ENCODE measurements at regions not wholly inside any gene's neighbourhood (a gene's known extent, or its start where the extent isn't known, plus 50 kb on each side); places are given as distances from the start of the nearest gene placed in this dataset.

- Histone ChIP-seq H3K4me3 (no peak overlapping the region), H3K4me1 (peaks cover 14 to 46% (median 26%) of the 10 kb centered on the region in 10 experiments), H3K4me2 (peak overlapping the region; percentile 17 to 85 (median 60); a peak in 21 of 22 replicates), H3K36me3 (no peaks in the 10 kb centered on the region), H4K20me1 (no peaks in the 10 kb centered on the region), H3K9me3 (replicated peaks in 1 of 11) (peaks cover 0 to 6% (median 0%) of the 10 kb centered on the region in 11 experiments; a peak in 1 of 22 replicates), H3K27me3 (no peaks in the 10 kb centered on the region), H3K27ac (peak overlapping the region in 8 of 11 experiments; percentile 16 to 74 (median 62); a peak in 15 of 22 replicates), H3K9ac (peak overlapping the region in 2 of 11 experiments; percentile 44 to 46; a peak in 4 of 22 replicates)
- peak in 8 of 11 experiments; percentile 37 to 84 (median 72); a peak in 10 of 22 replicates for TF ChIP-seq Cebpa-rat (IDR thresholded peaks at IDR 0.05)
Measured at GRCh38 chr4:156193800-156194199, 240.1 kb upstream of the CTSO start.

- peak overlapping the region in 2 of 11 experiments; percentile 20 to 44; a peak in 3 of 22 replicates for H3K9ac ChIP-seq
- peak overlapping the region in 9 of 11 experiments; percentile 46 to 85 (median 70); a peak in 16 of 22 replicates for H3K4me2 ChIP-seq
- H3K27ac ChIP-seq = peak overlapping the region in 8 of 11 experiments; percentile 4 to 74 (median 60); a peak in 14 of 22 replicates
- H3K4me3 ChIP-seq = no peak overlapping the region
- H3K4me1 ChIP-seq = peaks cover 14 to 46% (median 26%) of the 10 kb centered on the region in 10 experiments
- no peak for TF ChIP-seq Cebpa-rat (IDR thresholded peaks at IDR 0.05)
- H4K20me1 ChIP-seq = no peaks in the 10 kb centered on the region
- H3K36me3 ChIP-seq = no peaks in the 10 kb centered on the region
- H3K27me3 ChIP-seq = no peaks in the 10 kb centered on the region
- H3K9me3 ChIP-seq (replicated peaks in 1 of 11) = peaks cover 0 to 5% (median 0%) of the 10 kb centered on the region in 11 experiments; a peak in 1 of 22 replicates
Measured at GRCh38 chr4:156193106-156193505, 239.4 kb upstream of the CTSO start.

- no peak for TF ChIP-seq Cebpa-rat (IDR thresholded peaks at IDR 0.05)
- H3K9ac ChIP-seq = no peak overlapping the region
Measured at GRCh38 chr4:156192033-156192432, 238.4 kb upstream of the CTSO start.

GRCh38 chr4:156191044-156191781 lies 237.5 kb upstream of the CTSO start:
- Histone ChIP-seq H3K9ac (no peak overlapping the region), H3K27ac (no peak overlapping the region), H4K20me1 (no peaks in the 10 kb centered on the region), H3K4me1 (peaks cover 14 to 38% (median 23%) of the 10 kb centered on the region in 10 experiments), H3K36me3 (no peaks in the 10 kb centered on the region), H3K4me2 (no peak overlapping the region), H3K27me3 (no peaks in the 10 kb centered on the region), H3K9me3 (replicated peaks in 1 of 11) (no peaks in the 10 kb centered on the region), H3K4me3 (no peak overlapping the region)
- TF ChIP-seq Cebpa-rat (IDR thresholded peaks at IDR 0.05) = no peak

More at GRCh38 chr4:156192033-156192432, 238.4 kb upstream of the CTSO start:
- H3K4me3 ChIP-seq = no peak overlapping the region
- peaks cover 0 to 5% (median 0%) of the 10 kb centered on the region in 11 experiments; a peak in 1 of 22 replicates for H3K9me3 ChIP-seq (replicated peaks in 1 of 11)
- peak overlapping the region in 1 of 11 experiments; percentile 74; a peak in 1 of 22 replicates for H3K27ac ChIP-seq
- no peaks in the 10 kb centered on the region for H4K20me1 ChIP-seq
- H3K27me3 ChIP-seq = no peaks in the 10 kb centered on the region
- no peaks in the 10 kb centered on the region for H3K36me3 ChIP-seq
- H3K4me1 ChIP-seq = peaks cover 14 to 44% (median 26%) of the 10 kb centered on the region in 10 experiments
- no peak overlapping the region for H3K4me2 ChIP-seq

GRCh38 chr4:156190615-156191014 lies 236.9 kb upstream of the CTSO start:
- Histone ChIP-seq H4K20me1 (no peaks in the 10 kb centered on the region), H3K27ac (no peak overlapping the region), H3K9ac (no peak overlapping the region), H3K4me2 (no peak overlapping the region), H3K4me3 (no peak overlapping the region), H3K9me3 (replicated peaks in 1 of 11) (no peaks in the 10 kb centered on the region), H3K36me3 (no peaks in the 10 kb centered on the region), H3K4me1 (peaks cover 14 to 32% (median 23%) of the 10 kb centered on the region in 10 experiments), H3K27me3 (no peaks in the 10 kb centered on the region)
- no peak for TF ChIP-seq Cebpa-rat (IDR thresholded peaks at IDR 0.05)

- Histone ChIP-seq H3K9me3 (replicated peaks in 1 of 11) (no peaks in the 10 kb centered on the region), H3K36me3 (no peaks in the 10 kb centered on the region), H3K4me1 (peaks cover 6 to 12% (median 7%) of the 10 kb centered on the region in 10 experiments; a peak in 19 of 20 replicates), H3K27ac (no peak overlapping the region), H4K20me1 (no peaks in the 10 kb centered on the region), H3K4me2 (no peak overlapping the region), H3K27me3 (no peaks in the 10 kb centered on the region), H3K4me3 (no peak overlapping the region), H3K9ac (no peak overlapping the region)
- TF ChIP-seq Cebpa-rat (IDR thresholded peaks at IDR 0.05) = no peak
Measured at GRCh38 chr4:156188596-156188995, 234.9 kb upstream of the CTSO start.

- Histone ChIP-seq H4K20me1 (no peaks in the 10 kb centered on the region), H3K27me3 (no peaks in the 10 kb centered on the region), H3K4me1 (peaks cover 0 to 4% (median 0%) of the 10 kb centered on the region in 10 experiments; a peak in 1 of 20 replicates), H3K9ac (no peak overlapping the region), H3K27ac (no peak overlapping the region), H3K9me3 (replicated peaks in 1 of 11) (no peaks in the 10 kb centered on the region), H3K4me3 (no peak overlapping the region), H3K36me3 (no peaks in the 10 kb centered on the region), H3K4me2 (no peak overlapping the region)
- no peak for TF ChIP-seq Cebpa-rat (IDR thresholded peaks at IDR 0.05)
Measured at GRCh38 chr4:156186111-156186510, 232.4 kb upstream of the CTSO start.

- Histone ChIP-seq H3K9ac (no peak overlapping the region), H3K4me1 (peaks cover 0 to 4% (median 0%) of the 10 kb centered on the region in 10 experiments; a peak in 1 of 20 replicates), H3K36me3 (no peaks in the 10 kb centered on the region), H3K9me3 (replicated peaks in 1 of 11) (no peaks in the 10 kb centered on the region), H4K20me1 (no peaks in the 10 kb centered on the region), H3K4me3 (no peak overlapping the region), H3K27me3 (no peaks in the 10 kb centered on the region), H3K27ac (no peak overlapping the region), H3K4me2 (peak overlapping the region in 2 of 11 experiments; percentile 2 to 19; a peak in 1 of 22 replicates)
- TF ChIP-seq Cebpa-rat (IDR thresholded peaks at IDR 0.05) = no peak
Measured at GRCh38 chr4:156185514-156186055, 231.9 kb upstream of the CTSO start.

GRCh38 chr4:156182269-156182668 lies 228.6 kb upstream of the CTSO start:
- TF ChIP-seq Cebpa-rat (IDR thresholded peaks at IDR 0.05) = no peak
- Histone ChIP-seq H3K4me3 (no peak overlapping the region), H3K27ac (no peak overlapping the region), H3K27me3 (no peaks in the 10 kb centered on the region), H3K36me3 (no peaks in the 10 kb centered on the region), H3K4me1 (peaks cover 0 to 4% (median 0%) of the 10 kb centered on the region in 10 experiments; a peak in 1 of 20 replicates), H3K4me2 (no peak overlapping the region), H3K9ac (no peak overlapping the region), H3K9me3 (replicated peaks in 1 of 11) (no peaks in the 10 kb centered on the region), H4K20me1 (no peaks in the 10 kb centered on the region)
